Nucleus accumbens (tissue), 56 donors: ENCODE measurements at regions not wholly inside any gene's neighbourhood (a gene's known extent, or its start where the extent isn't known, plus 50 kb on each side); places are given as distances from the start of the nearest gene placed in this dataset.

Experiments used
- DNase-seq, 56 donors: peaks; one replicate each; lab custom pipeline; 2025; lab: John Stamatoyannopoulos, UW

- DNase-seq, result no peak
Observed at GRCh38 chr3:167898091-167898490, 162.6 kb downstream of the SERPINI1 start.

GRCh38 chr3:167895684-167896083, 160.2 kb downstream of the SERPINI1 start:
- no peak for DNase-seq

GRCh38 chr3:167895178-167895577, 159.7 kb downstream of the SERPINI1 start:
- no peak for DNase-seq

GRCh38 chr3:167892205-167892604, 156.7 kb downstream of the SERPINI1 start:
- no peak for DNase-seq

GRCh38 chr3:167887096-167887495, 151.6 kb downstream of the SERPINI1 start:
- no peak for DNase-seq

- no peak for DNase-seq
Observed at GRCh38 chr3:167886690-167887089, 151.2 kb downstream of the SERPINI1 start.

- DNase-seq, result no peak
Observed at GRCh38 chr3:167885277-167885676, 149.8 kb downstream of the SERPINI1 start.

- no peak for DNase-seq
Observed at GRCh38 chr3:167884481-167884880, 149.0 kb downstream of the SERPINI1 start.

GRCh38 chr3:167883452-167883851, 147.9 kb downstream of the SERPINI1 start:
- DNase-seq, result no peak

GRCh38 chr3:167882057-167882667, 146.6 kb downstream of the SERPINI1 start:
- no peak for DNase-seq

GRCh38 chr3:167880183-167880582, 144.7 kb downstream of the SERPINI1 start:
- DNase-seq, result no peak

- DNase-seq, result no peak
Observed at GRCh38 chr3:167876620-167877281, 141.2 kb downstream of the SERPINI1 start.
